Testis (tissue), 2 donors: ENCODE measurements at regions not wholly inside any gene's neighbourhood (a gene's known extent, or its start where the extent isn't known, plus 50 kb on each side); places are given as distances from the start of the nearest gene placed in this dataset.

ENCODE experiments used
- POLR2A ChIP-seq: fragments of 450-650 bp; IDR thresholded peaks from one replicate; pipeline ENCODE4 v1.6.1; 2017; ENCODE audit warnings: antibody characterized with exemption, mild to moderate bottlenecking, moderate library complexity
- TF ChIP-seq, protein P1 (sequence below), 3 experiments: fragments of 450-650 bp in 2 of 3; fragments of 200-600 bp in 1 of 3; sonication (generic) in 1 of 3; IDR thresholded peaks; one replicate each; pipeline ENCODE4 v1.5.1; 2016 to 2019; ENCODE audit warnings: antibody characterized with exemption in 3 of 3, mild to moderate bottlenecking in 2 of 3, moderate library complexity in 1 of 3

DNA sequence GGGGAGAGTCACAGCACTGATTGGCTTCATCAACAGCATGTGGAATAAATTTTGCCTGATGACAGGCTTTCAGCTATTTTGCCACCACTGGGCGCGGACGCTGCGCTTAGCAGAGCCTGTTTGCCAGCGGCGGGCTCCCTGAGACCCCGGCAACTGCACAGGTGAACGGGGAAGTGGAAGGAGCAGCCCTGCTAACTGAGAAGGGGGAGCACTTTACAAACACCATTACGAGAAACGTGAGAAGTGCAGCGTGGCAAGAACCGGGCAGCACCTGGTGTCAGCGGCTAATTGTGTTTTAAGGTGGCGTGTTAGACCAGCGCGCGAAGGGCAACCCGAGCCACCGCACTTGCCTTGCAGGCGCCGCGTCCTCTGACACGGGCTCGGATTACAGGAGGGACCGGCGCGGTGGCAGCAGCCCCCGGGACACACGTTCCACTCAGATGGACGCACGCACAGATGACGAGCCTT, 307.8 kb upstream of the ARRDC4 start:
- TF ChIP-seq, protein P1, sequence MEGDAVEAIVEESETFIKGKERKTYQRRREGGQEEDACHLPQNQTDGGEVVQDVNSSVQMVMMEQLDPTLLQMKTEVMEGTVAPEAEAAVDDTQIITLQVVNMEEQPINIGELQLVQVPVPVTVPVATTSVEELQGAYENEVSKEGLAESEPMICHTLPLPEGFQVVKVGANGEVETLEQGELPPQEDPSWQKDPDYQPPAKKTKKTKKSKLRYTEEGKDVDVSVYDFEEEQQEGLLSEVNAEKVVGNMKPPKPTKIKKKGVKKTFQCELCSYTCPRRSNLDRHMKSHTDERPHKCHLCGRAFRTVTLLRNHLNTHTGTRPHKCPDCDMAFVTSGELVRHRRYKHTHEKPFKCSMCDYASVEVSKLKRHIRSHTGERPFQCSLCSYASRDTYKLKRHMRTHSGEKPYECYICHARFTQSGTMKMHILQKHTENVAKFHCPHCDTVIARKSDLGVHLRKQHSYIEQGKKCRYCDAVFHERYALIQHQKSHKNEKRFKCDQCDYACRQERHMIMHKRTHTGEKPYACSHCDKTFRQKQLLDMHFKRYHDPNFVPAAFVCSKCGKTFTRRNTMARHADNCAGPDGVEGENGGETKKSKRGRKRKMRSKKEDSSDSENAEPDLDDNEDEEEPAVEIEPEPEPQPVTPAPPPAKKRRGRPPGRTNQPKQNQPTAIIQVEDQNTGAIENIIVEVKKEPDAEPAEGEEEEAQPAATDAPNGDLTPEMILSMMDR (IDR thresholded peaks at IDR 0.05): no peak
- TF ChIP-seq POLR2A: no peak
